ENCODE measurements at regions not wholly inside any gene's neighbourhood (a gene's known extent, or its start where the extent isn't known, plus 50 kb on each side); places are given as distances from the start of the nearest gene placed in this dataset.

GRCh38 chr11:23391031-23391430 is 530.8 kb upstream of the CCDC179 start:
- TF ChIP-seq CTCF (IDR thresholded peaks at IDR 0.05): no peak
- Histone ChIP-seq H3K4me3 (no peak overlapping the region), H3K4me1 (ENCODE audit: low read depth) (no peaks in the 10 kb centered on the region), H3K9me3 (no peaks in the 10 kb centered on the region), H3K36me3 (ENCODE audit: low read depth) (no peaks in the 10 kb centered on the region)
- intact Hi-C loops (cut with DNase I, micrococcal nuclease): no loop called here
- ATAC-seq (no peak), DNase-seq (no peak)

DNA sequence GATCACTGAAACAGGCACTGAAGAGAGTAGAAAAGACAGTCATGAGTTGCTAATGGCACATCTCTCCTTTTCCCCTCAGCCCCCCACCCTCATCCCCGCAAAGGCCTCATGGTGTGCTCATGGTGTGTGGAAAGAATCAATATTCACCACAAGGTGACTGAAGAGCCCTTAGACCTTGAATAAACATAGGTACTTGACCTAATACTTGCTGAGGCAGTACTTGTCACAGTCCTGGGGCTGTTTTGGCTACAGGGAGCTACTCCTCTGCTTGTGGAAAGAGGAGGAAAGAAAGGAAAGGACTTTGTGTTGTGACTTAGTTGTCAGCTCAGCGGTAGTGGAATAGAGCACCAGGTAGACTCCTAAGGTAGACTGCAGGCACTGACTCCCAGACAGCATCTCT is 537.8 kb upstream of the CCDC179 start:
- no peak for ATAC-seq
- TF ChIP-seq CTCF (IDR thresholded peaks at IDR 0.05): no peak
- intact Hi-C loops (cut with DNase I, micrococcal nuclease): no loop called here
- no peaks in the 10 kb centered on the region for H3K36me3 ChIP-seq (ENCODE audit: low read depth)
- no peaks in the 10 kb centered on the region for H3K9me3 ChIP-seq
- no peak for DNase-seq
- no peaks in the 10 kb centered on the region for H3K4me1 ChIP-seq (ENCODE audit: low read depth)
- H3K4me3 ChIP-seq: no peak overlapping the region

- ATAC-seq: no peak
- TF ChIP-seq CTCF (IDR thresholded peaks at IDR 0.05): no peak
Observed at GRCh38 chr11:23399995-23400394, 539.7 kb upstream of the CCDC179 start.

DNA sequence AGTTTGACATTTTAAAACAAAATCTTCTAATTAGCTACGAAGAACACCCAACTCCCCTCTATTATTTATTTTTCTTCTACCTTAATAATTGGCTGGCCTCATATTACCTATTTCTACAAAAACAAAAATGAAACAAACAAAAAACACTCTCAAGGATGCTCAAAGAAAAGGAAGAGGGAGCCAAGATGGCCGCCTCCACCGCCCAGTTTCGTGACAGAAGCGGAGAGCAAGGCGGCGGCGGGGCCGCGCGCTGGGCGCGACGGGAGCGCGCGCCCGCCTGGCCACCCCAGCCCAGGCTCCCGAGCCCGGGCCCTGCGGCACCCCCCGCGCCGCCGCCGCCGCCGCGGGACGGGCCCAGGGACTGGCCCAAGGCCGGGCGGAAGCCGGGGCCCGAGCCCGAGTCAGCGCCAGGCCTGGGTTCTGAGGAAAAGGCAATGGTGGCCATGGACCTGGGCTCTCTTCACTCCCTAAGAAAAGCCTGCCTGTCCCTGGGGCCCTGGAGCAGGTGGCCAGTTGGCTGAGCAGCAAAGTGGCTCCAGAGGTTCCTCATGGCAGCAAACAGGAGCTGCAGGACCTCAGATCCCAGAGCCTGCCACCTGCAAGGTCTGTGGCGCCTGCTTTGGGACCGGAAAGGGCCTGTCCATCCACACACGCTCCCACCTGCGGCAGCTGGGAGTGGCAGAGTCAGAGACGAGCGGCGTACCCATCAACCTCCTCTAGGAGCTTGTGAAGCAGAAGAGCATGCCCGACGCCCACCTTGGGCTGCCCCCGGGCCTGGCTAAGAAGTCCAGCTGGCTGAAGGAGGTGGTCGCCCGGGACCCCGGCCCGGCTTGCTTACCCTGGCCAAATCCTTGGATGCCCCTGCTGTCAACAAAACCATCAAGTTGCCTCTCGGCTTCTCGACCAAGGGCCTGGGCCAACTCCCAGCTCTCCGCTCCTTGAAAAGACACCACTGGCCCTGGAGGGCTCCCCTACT is 543.2 kb upstream of the CCDC179 start:
- Histone ChIP-seq H3K4me1 (ENCODE audit: low read depth) (no peaks in the 10 kb centered on the region), H3K9me3 (peaks cover 10% of the 10 kb centered on the region), H3K4me3 (no peak overlapping the region), H3K36me3 (ENCODE audit: low read depth) (no peaks in the 10 kb centered on the region)
- intact Hi-C loops (cut with DNase I, micrococcal nuclease): no loop called here
- DNase-seq (peak in 1 of 3 donors; percentile 25), ATAC-seq (no peak)
- no peak for TF ChIP-seq CTCF (IDR thresholded peaks at IDR 0.05)

More at GRCh38 chr11:23399995-23400394, 539.7 kb upstream of the CCDC179 start:
- Histone ChIP-seq H3K9me3 (peaks cover 10% of the 10 kb centered on the region), H3K4me3 (no peak overlapping the region), H3K36me3 (ENCODE audit: low read depth) (no peaks in the 10 kb centered on the region), H3K4me1 (ENCODE audit: low read depth) (no peaks in the 10 kb centered on the region)
- peak in 1 of 3 donors; percentile 34 for DNase-seq
- intact Hi-C loops (cut with DNase I, micrococcal nuclease): no loop called here

- Histone ChIP-seq H3K4me1 (ENCODE audit: low read depth) (no peaks in the 10 kb centered on the region), H3K36me3 (ENCODE audit: low read depth) (no peaks in the 10 kb centered on the region), H3K9me3 (peaks cover 10% of the 10 kb centered on the region), H3K4me3 (no peak overlapping the region)
- peak in 1 of 3 donors; percentile 37 for DNase-seq
- intact Hi-C loops (cut with DNase I, micrococcal nuclease): no loop called here
- no peak for TF ChIP-seq CTCF (IDR thresholded peaks at IDR 0.05)
- no peak for ATAC-seq
Observed at GRCh38 chr11:23404225-23405160, 544.2 kb upstream of the CCDC179 start.
